WI38 (cell line): ENCODE measurements at regions not wholly inside any gene's neighbourhood (a gene's known extent, or its start where the extent isn't known, plus 50 kb on each side); places are given as distances from the start of the nearest gene placed in this dataset.

Experiments
- H3K4me3 ChIP-seq: 2 replicates; pipeline ENCODE4 v1.5.1; 2011; ENCODE audit warnings: low read depth, mild to moderate bottlenecking, control low read depth, low read length
- TF ChIP-seq, protein P1 (sequence below): IDR thresholded peaks from 2 replicates; pipeline ENCODE4 v1.5.1; 2012; ENCODE audit warnings: low read depth, mild to moderate bottlenecking, control low read depth, low read length

DNA sequence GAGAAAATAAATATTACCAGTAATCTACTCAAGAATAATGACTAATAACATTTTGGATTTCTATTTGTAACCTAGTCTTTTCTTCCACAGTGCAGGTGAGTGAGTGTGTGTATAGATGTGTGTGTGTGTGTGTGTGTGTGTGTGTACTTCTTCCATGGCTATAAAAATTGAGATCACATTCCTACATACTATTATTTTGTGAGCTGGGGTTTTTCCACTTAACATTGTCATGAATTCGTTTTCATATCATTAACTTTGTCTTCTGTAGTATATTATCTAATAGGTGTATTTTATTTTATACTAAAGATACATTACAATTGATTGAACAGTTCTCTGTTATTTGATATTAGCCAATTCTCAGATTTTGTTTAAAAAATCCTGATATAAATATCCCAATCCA is 152.4 kb upstream of the TRPC7 start:
- H3K4me3 ChIP-seq = no peak overlapping the region
- TF ChIP-seq, protein P1, sequence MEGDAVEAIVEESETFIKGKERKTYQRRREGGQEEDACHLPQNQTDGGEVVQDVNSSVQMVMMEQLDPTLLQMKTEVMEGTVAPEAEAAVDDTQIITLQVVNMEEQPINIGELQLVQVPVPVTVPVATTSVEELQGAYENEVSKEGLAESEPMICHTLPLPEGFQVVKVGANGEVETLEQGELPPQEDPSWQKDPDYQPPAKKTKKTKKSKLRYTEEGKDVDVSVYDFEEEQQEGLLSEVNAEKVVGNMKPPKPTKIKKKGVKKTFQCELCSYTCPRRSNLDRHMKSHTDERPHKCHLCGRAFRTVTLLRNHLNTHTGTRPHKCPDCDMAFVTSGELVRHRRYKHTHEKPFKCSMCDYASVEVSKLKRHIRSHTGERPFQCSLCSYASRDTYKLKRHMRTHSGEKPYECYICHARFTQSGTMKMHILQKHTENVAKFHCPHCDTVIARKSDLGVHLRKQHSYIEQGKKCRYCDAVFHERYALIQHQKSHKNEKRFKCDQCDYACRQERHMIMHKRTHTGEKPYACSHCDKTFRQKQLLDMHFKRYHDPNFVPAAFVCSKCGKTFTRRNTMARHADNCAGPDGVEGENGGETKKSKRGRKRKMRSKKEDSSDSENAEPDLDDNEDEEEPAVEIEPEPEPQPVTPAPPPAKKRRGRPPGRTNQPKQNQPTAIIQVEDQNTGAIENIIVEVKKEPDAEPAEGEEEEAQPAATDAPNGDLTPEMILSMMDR = no peak

GRCh38 chr5:136516637-136517036 is 151.3 kb upstream of the TRPC7 start:
- H3K4me3 ChIP-seq = no peak overlapping the region
- TF ChIP-seq, protein P1 = no peak

DNA sequence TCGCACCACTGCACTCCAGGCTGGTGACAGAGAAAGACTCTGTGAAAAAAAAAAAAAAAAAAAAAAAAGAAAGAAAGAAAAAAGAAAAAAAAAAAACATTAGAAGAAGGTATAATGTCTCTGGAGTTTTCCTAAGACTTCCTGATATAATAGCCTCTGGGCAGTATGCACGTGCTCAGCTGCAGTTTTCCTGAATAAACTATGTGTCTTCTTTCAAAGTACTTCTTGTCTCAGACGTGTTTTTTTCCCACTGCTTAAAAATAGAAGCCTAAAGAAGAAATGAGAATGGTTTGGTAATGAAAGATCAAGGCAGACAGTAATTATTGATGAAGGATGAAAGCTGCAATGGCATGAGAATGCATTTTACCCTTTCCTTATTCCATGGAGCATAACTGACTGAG is 148.1 kb upstream of the TRPC7 start:
- TF ChIP-seq, protein P1 = no peak
- no peak overlapping the region for H3K4me3 ChIP-seq

DNA sequence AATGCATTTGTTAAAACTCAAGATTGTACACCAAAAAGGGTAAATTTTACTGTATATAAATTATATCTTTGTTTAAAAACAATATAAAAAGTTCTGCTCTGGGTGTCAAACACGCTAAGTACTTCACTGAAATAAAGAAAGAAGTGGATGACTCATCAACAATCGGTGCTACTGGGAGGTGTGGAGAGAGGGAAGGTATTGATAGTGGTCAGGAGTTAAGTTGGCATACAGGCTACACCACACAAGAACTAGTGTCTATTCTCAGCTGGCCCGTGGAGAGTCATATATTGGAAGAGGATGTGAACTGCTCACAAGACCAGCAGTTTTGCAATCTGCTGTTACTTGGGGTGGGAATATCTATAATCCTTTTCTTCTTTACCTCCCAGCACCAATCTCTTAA is 145.7 kb upstream of the TRPC7 start:
- TF ChIP-seq, protein P1 = no peak
- no peak overlapping the region for H3K4me3 ChIP-seq

DNA sequence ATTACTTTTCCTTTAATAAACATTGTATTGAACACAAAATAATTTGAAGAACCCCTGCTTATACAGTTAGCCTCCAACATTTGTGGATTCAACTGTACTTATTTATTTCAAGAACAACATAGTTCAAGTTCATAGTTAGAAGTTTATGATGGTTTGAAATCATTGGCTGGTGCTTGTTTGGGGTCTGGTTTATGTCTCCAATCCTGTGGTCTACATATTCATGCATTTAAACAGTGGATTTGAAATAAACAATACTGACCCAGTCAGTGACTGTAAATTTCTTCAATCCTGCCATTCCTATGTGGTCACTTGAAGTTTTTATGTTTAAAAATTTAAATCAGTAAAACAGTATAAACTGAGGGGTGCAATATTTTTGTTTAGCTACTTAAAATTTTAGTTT is 145.1 kb upstream of the TRPC7 start:
- TF ChIP-seq, protein P1 = no peak
- H3K4me3 ChIP-seq = no peak overlapping the region

GRCh38 chr5:136506131-136506530 is 140.8 kb upstream of the TRPC7 start:
- TF ChIP-seq, protein P1 = no peak
- no peak overlapping the region for H3K4me3 ChIP-seq

GRCh38 chr5:136501133-136501532 is 135.8 kb upstream of the TRPC7 start:
- no peak overlapping the region for H3K4me3 ChIP-seq
- TF ChIP-seq, protein P1 = no peak

DNA sequence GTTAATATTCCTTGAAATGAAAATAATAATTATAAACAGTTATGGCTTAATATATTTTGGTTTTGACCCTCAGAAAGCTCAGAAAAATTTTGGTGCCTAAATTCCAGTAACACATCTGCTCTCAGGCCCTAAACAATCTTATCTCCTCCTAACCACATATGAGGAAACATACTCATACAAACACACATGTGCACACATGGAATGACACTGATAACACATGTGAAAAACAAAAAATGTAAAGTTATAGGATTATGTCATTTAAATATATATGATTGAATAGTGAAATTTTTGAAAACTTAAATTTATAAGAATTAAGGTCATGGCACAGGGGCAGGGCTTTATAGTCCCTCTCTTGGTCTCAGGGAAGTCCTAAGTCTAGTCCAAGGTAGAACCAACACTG is 127.2 kb upstream of the TRPC7 start:
- no peak overlapping the region for H3K4me3 ChIP-seq
- TF ChIP-seq, protein P1 = no peak
